H1 (cell line): ENCODE measurements at regions not wholly inside any gene's neighbourhood (a gene's known extent, or its start where the extent isn't known, plus 50 kb on each side); places are given as distances from the start of the nearest gene placed in this dataset.

Source experiments
- CTCF ChIA-PET: fragments of 300-600 bp; sonication (Branson Sonifier 250); formaldehyde crosslinking; loops from one replicate; lab custom pipeline; 2021; ENCODE audit not compliant: partially characterized antibody; lab: Charles Lee
- POLR2A ChIA-PET: fragments of 300-600 bp; sonication (Branson Sonifier 250); formaldehyde crosslinking; loops from one replicate; lab custom pipeline; 2021; ENCODE audit warnings: inconsistent platforms; ENCODE audit not compliant: partially characterized antibody; lab: Charles Lee
- DNase-seq, 2 experiments: peaks; one replicate each; pipeline versions ENCODE4 v3.0.0 to v3.0.0-alpha.2; 2010 to 2022; ENCODE audit warnings: low spot score in 2 of 2, low read depth in 1 of 2, mixed read lengths in 1 of 2
- FAIRE-seq: peaks from 2 replicates; lab custom pipeline; 2011; peaks lifted over from hg19 to GRCh38; lab: Jason Lieb, UNC
- H2AFZ ChIP-seq: 2 replicates; pipeline ENCODE4 v1.8.1; 2012; ENCODE audit warnings: low read length, inconsistent platforms
- H2AK5ac ChIP-seq: 2 replicates; pipeline ENCODE4 v1.6.1; 2013; ENCODE audit warnings: low read depth, low read length
- H2BK120ac ChIP-seq: replicated peaks from 2 replicates; pipeline ENCODE3; 2013; ENCODE audit warnings: low read depth, low read length, inconsistent platforms
- H2BK12ac ChIP-seq: 2 replicates; pipeline ENCODE4 v1.6.1; 2013; ENCODE audit warnings: low read depth, low read length
- H2BK15ac ChIP-seq: 2 replicates; pipeline ENCODE4 v1.6.1; 2013; ENCODE audit warnings: low read length
- H2BK20ac ChIP-seq: 2 replicates; pipeline ENCODE4 v1.6.1; 2013; ENCODE audit warnings: low read length
- H2BK5ac ChIP-seq: 2 replicates; pipeline ENCODE4 v1.6.1; 2013; ENCODE audit warnings: low read depth, low read length
- H3K14ac ChIP-seq: 2 replicates; pipeline ENCODE4 v1.6.1; 2013; ENCODE audit warnings: inconsistent platforms; ENCODE audit not compliant: insufficient read length
- H3K18ac ChIP-seq: 2 replicates; pipeline ENCODE4 v1.6.1; 2013; ENCODE audit warnings: low read length; ENCODE audit errors: extremely low read depth
- H3K23ac ChIP-seq: 2 replicates; pipeline ENCODE4 v1.6.1; 2013; ENCODE audit warnings: inconsistent platforms; ENCODE audit not compliant: insufficient read length
- H3K23me2 ChIP-seq: 2 replicates; pipeline ENCODE4 v1.6.1; 2013; ENCODE audit warnings: low read depth, low read length
- H3K27ac ChIP-seq: 2 replicates; pipeline ENCODE4 v1.6.1; 2011; ENCODE audit warnings: low read depth, low read length, inconsistent platforms
- H3K27me3 ChIP-seq, 4 experiments: replicated peaks in 1 of 4; 1 replicate in 1 of 4; 2 replicates in 3 of 4; pipeline versions ENCODE4 v1.6.1 to v1.8.1; 2011 to 2013; ENCODE audit warnings: low read length in 3 of 4, mild to moderate bottlenecking in 3 of 4, inconsistent platforms in 2 of 4, mixed read lengths in 2 of 4, moderate library complexity in 1 of 4; ENCODE audit not compliant: control insufficient read depth in 3 of 4, insufficient read depth in 3 of 4; ENCODE audit errors: extremely low read depth in 1 of 4
- H3K36me3 ChIP-seq, 4 experiments: 2 replicates each; pipeline versions ENCODE4 v1.6.1 to v1.8.1; 2011 to 2013; ENCODE audit warnings: mild to moderate bottlenecking in 4 of 4, low read length in 3 of 4, moderate library complexity in 2 of 4, control low read depth in 1 of 4, inconsistent platforms in 1 of 4; ENCODE audit not compliant: insufficient read depth in 4 of 4, control insufficient read depth in 2 of 4
- H3K4ac ChIP-seq: replicated peaks from 2 replicates; pipeline ENCODE3; 2013; ENCODE audit warnings: low read length, low read depth, mixed read lengths, inconsistent platforms; ENCODE audit not compliant: insufficient read length
- H3K4me1 ChIP-seq, 4 experiments: replicated peaks in 1 of 4; 1 replicate in 1 of 4; 2 replicates in 3 of 4; pipeline versions ENCODE4 v1.6.1 to v1.8.1; 2011 to 2013; ENCODE audit warnings: low read length in 3 of 4, inconsistent platforms in 2 of 4, mixed read lengths in 1 of 4; ENCODE audit not compliant: insufficient read depth in 4 of 4, control insufficient read depth in 3 of 4
- H3K4me2 ChIP-seq, 2 experiments: 2 replicates each; pipeline versions ENCODE4 v1.6.1 to v1.8.1; 2011 to 2013; ENCODE audit warnings: low read depth in 2 of 2, low read length in 2 of 2, control low read depth in 1 of 2, inconsistent platforms in 1 of 2, mild to moderate bottlenecking in 1 of 2; ENCODE audit not compliant: insufficient read depth in 1 of 2
- H3K4me3 ChIP-seq, 4 experiments: fragments of 200-600, 300-600 bp in 1 of 4; sonication (generic), shearing (Covaris generic), sonication (Bioruptor Twin) in 1 of 4; 2 replicates each; pipeline versions ENCODE4 v1.5.1 to v1.8.1; 2011 to 2016; ENCODE audit warnings: low read length in 4 of 4, low read depth in 3 of 4, control low read depth in 2 of 4, inconsistent platforms in 2 of 4, mild to moderate bottlenecking in 2 of 4, mixed read lengths in 1 of 4, moderate library complexity in 1 of 4; ENCODE audit not compliant: insufficient read depth in 2 of 4; ENCODE audit errors: extremely low read depth in 1 of 4
- H3K56ac ChIP-seq: replicated peaks from 2 replicates; pipeline ENCODE3; 2013; ENCODE audit warnings: low read depth, mild to moderate bottlenecking, mixed read lengths, low read length, inconsistent platforms; ENCODE audit not compliant: insufficient read length
- H3K79me1 ChIP-seq: 2 replicates; pipeline ENCODE4 v1.6.1; 2013; ENCODE audit warnings: low read depth, low read length, control low read depth
- H3K79me2 ChIP-seq, 2 experiments: 2 replicates each; pipeline versions ENCODE4 v1.6.1 to v1.8.1; 2012 to 2013; ENCODE audit warnings: low read length in 2 of 2, mild to moderate bottlenecking in 2 of 2, inconsistent platforms in 1 of 2; ENCODE audit not compliant: insufficient read depth in 2 of 2, control insufficient read depth in 1 of 2
- H3K9ac ChIP-seq, 4 experiments: replicated peaks in 1 of 4; 1 replicate in 1 of 4; 2 replicates in 3 of 4; pipeline versions ENCODE4 v1.6.1 to v1.8.1; 2011 to 2013; ENCODE audit warnings: low read depth in 3 of 4, low read length in 3 of 4, control low read depth in 2 of 4, mild to moderate bottlenecking in 2 of 4, moderate library complexity in 2 of 4, inconsistent platforms in 1 of 4; ENCODE audit errors: extremely low read depth in 1 of 4
- H3K9me3 ChIP-seq, 2 experiments: 2 replicates each; pipeline versions ENCODE4 v1.6.1 to v1.8.1; 2012 to 2013; ENCODE audit warnings: mild to moderate bottlenecking in 2 of 2, moderate library complexity in 2 of 2, control low read depth in 1 of 2, inconsistent platforms in 1 of 2, low read depth in 1 of 2, low read length in 1 of 2, mixed read lengths in 1 of 2; ENCODE audit not compliant: insufficient read depth in 2 of 2
- H4K20me1 ChIP-seq, 2 experiments: replicated peaks in 1 of 2; 2 replicates each; pipeline versions ENCODE3 to v1.8.1; 2011 to 2013; ENCODE audit warnings: inconsistent platforms in 2 of 2, low read length in 2 of 2, mild to moderate bottlenecking in 1 of 2; ENCODE audit not compliant: insufficient read depth in 2 of 2, control insufficient read depth in 1 of 2
- H4K5ac ChIP-seq: 2 replicates; pipeline ENCODE4 v1.6.1; 2013; ENCODE audit warnings: low read length, low read depth, mixed read lengths, inconsistent platforms; ENCODE audit not compliant: insufficient read length
- H4K8ac ChIP-seq: 2 replicates; pipeline ENCODE4 v1.8.0; 2013; ENCODE audit warnings: mild to moderate bottlenecking, moderate library complexity, low read length, inconsistent platforms; ENCODE audit not compliant: insufficient read depth; ENCODE audit errors: extremely low read depth
- H4K91ac ChIP-seq: replicated peaks from 2 replicates; pipeline ENCODE3; 2013; ENCODE audit warnings: low read length, mixed read lengths, inconsistent platforms; ENCODE audit not compliant: insufficient read length
- BACH1 ChIP-seq: IDR thresholded peaks from 2 replicates; pipeline ENCODE4 v1.6.1; 2012; ENCODE audit warnings: low read length, improper control_type of control experiment
- CBX8 ChIP-seq: fragments of 300-800, 300-1000 bp; sonication (generic); IDR thresholded peaks from 2 replicates; pipeline ENCODE4 v1.7.1; 2016; ENCODE audit warnings: low read depth, low read length, borderline replicate concordance
- FOSL1 ChIP-seq: IDR thresholded peaks from 2 replicates; pipeline ENCODE4 v1.6.1; 2011; ENCODE audit warnings: mild to moderate bottlenecking, low read depth, low read length, moderate library complexity; ENCODE audit not compliant: insufficient read depth
- GABPA ChIP-seq: IDR thresholded peaks from 2 replicates; pipeline ENCODE4 v1.6.1; 2011; ENCODE audit warnings: mild to moderate bottlenecking, low read length, moderate library complexity, borderline replicate concordance; ENCODE audit not compliant: insufficient read depth
- MAX ChIP-seq: IDR thresholded peaks from 2 replicates; pipeline ENCODE4 v1.6.1; 2012; ENCODE audit warnings: inconsistent platforms
- NANOG ChIP-seq: IDR thresholded peaks from 2 replicates; pipeline ENCODE4 v1.6.1; 2011; ENCODE audit warnings: low read length, low read depth, mild to moderate bottlenecking, inconsistent platforms; ENCODE audit not compliant: insufficient read depth, poor library complexity, severe bottlenecking
- RAD21 ChIP-seq, 2 experiments: IDR thresholded peaks in 1 of 2; conservative IDR thresholded peaks in 1 of 2; 2 replicates each; pipeline ENCODE4 v1.6.1; 2011; ENCODE audit warnings: low read depth in 2 of 2, low read length in 2 of 2, improper control_type of control experiment in 1 of 2, inconsistent platforms in 1 of 2, mild to moderate bottlenecking in 1 of 2, moderate library complexity in 1 of 2
- SP4 ChIP-seq: IDR thresholded peaks from 2 replicates; pipeline ENCODE4 v1.6.1; 2012; ENCODE audit warnings: low read length, inconsistent platforms
- SRF ChIP-seq: IDR thresholded peaks from 2 replicates; pipeline ENCODE4 v1.6.1; 2011; ENCODE audit warnings: mild to moderate bottlenecking, low read depth, low read length, moderate library complexity
- WGBS, 2 experiments: shearing (Covaris generic) in 1 of 2; methylation state at CpG; one replicate each; pipeline versions ENCODE4 v1.1.6 to v1.1.7; 2013 to 2015; ENCODE audit warnings: low lambda C conversion rate in 2 of 2, mixed read lengths in 2 of 2, inconsistent platforms in 1 of 2, low coverage in 1 of 2, missing lambda C conversion rate in 1 of 2; ENCODE audit not compliant: insufficient replicate concordance in 2 of 2, insufficient coverage in 1 of 2, insufficient read length in 1 of 2; ENCODE audit errors: extremely low coverage in 1 of 2, missing lambda C conversion rate in 1 of 2; 5-methylcytosine and 5-hydroxymethylcytosine counted together
- TF ChIP-seq, protein P1 (sequence below), 3 experiments: IDR thresholded peaks; 1 replicate in 2 of 3; 2 replicates in 1 of 3; pipeline versions ENCODE4 v1.5.1 to v1.6.1; 2011; ENCODE audit warnings: low read length in 3 of 3, mild to moderate bottlenecking in 3 of 3, inconsistent platforms in 2 of 3, low read depth in 1 of 3, moderate library complexity in 1 of 3; ENCODE audit not compliant: insufficient read depth in 1 of 3; ENCODE audit errors: control extremely low read depth in 1 of 3
- TF ChIP-seq, protein P2 (sequence below): IDR thresholded peaks from 2 replicates; pipeline ENCODE4 v1.6.1; 2012; ENCODE audit warnings: inconsistent platforms

- no peak overlapping the region for H3K27ac ChIP-seq
- no peaks in the 10 kb centered on the region for H4K20me1 ChIP-seq
- H2BK5ac ChIP-seq: no peak overlapping the region
- H3K79me2 ChIP-seq: no peaks in the 10 kb centered on the region
- no peak overlapping the region for H3K9ac ChIP-seq
- FAIRE-seq (no peak), DNase-seq (no peak)
- ChIA-PET CTCF (interaction anchor here (1.6 kb wide), 1 partner anchor 80 kb away, joined by 4 read pairs; no protein-coding TSS in a partner anchor), POLR2A (no interaction called here)
- no peak overlapping the region for H2BK20ac ChIP-seq
- no peak overlapping the region for H3K23ac ChIP-seq
- no peaks in the 10 kb centered on the region for H3K9me3 ChIP-seq
- WGBS, 2 experiments: 94% methylated on average over 1 of the region's 1 CpG; no CpG with 5 or more reads in 1 of the 2 experiments
- H3K14ac ChIP-seq: no peak overlapping the region
- no peaks in the 10 kb centered on the region for H3K79me1 ChIP-seq
- no peak overlapping the region for H4K5ac ChIP-seq
- no peaks in the 10 kb centered on the region for H3K36me3 ChIP-seq
- no peak overlapping the region for H3K18ac ChIP-seq
- no peak overlapping the region for H3K56ac ChIP-seq
- no peak overlapping the region for H3K4ac ChIP-seq
- H2BK120ac ChIP-seq: no peak overlapping the region
- no peak overlapping the region for H2AK5ac ChIP-seq
- no peak overlapping the region for H2BK15ac ChIP-seq
- no peaks in the 10 kb centered on the region for H3K4me1 ChIP-seq
- H4K8ac ChIP-seq: no peak overlapping the region
- no peak overlapping the region for H4K91ac ChIP-seq
- H3K4me2 ChIP-seq: no peak overlapping the region
- no peaks in the 10 kb centered on the region for H3K27me3 ChIP-seq
- H2BK12ac ChIP-seq: no peak overlapping the region
- H3K4me3 ChIP-seq: no peak overlapping the region
- H3K23me2 ChIP-seq: no peaks in the 10 kb centered on the region
- no peak overlapping the region for H2AFZ ChIP-seq
- TF ChIP-seq FOSL1: no peak
- TF ChIP-seq BACH1: no peak
- TF ChIP-seq SP4: no peak
- TF ChIP-seq NANOG: no peak
- no peak for TF ChIP-seq SRF
- TF ChIP-seq, protein P1, sequence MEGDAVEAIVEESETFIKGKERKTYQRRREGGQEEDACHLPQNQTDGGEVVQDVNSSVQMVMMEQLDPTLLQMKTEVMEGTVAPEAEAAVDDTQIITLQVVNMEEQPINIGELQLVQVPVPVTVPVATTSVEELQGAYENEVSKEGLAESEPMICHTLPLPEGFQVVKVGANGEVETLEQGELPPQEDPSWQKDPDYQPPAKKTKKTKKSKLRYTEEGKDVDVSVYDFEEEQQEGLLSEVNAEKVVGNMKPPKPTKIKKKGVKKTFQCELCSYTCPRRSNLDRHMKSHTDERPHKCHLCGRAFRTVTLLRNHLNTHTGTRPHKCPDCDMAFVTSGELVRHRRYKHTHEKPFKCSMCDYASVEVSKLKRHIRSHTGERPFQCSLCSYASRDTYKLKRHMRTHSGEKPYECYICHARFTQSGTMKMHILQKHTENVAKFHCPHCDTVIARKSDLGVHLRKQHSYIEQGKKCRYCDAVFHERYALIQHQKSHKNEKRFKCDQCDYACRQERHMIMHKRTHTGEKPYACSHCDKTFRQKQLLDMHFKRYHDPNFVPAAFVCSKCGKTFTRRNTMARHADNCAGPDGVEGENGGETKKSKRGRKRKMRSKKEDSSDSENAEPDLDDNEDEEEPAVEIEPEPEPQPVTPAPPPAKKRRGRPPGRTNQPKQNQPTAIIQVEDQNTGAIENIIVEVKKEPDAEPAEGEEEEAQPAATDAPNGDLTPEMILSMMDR (IDR thresholded peaks at IDR 0.05; ENCODE audit: control extremely low read depth in 1 of 3, insufficient read depth in 1 of 3, low read depth in 1 of 3, low read length in 3 of 3): peak in 2 of 3 experiments; percentile 14 to 30; a peak in 2 of 4 replicates
- TF ChIP-seq RAD21 (IDR thresholded peaks at IDR 0.05 in 1 of 2, conservative IDR thresholded peaks at IDR 0.05 in 1 of 2; ENCODE audit: low read depth in 2 of 2, low read length in 2 of 2): peak; percentile 38 to 49
- TF ChIP-seq GABPA: no peak
- TF ChIP-seq CBX8: no peak
- TF ChIP-seq, protein P2, sequence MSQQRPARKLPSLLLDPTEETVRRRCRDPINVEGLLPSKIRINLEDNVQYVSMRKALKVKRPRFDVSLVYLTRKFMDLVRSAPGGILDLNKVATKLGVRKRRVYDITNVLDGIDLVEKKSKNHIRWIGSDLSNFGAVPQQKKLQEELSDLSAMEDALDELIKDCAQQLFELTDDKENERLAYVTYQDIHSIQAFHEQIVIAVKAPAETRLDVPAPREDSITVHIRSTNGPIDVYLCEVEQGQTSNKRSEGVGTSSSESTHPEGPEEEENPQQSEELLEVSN: no peak
- no peak for TF ChIP-seq MAX
Observed at GRCh38 chr1:48123647-48124046, 98.9 kb upstream of the SLC5A9 start.
